ENCODE measurements at regions not wholly inside any gene's neighbourhood (a gene's known extent, or its start where the extent isn't known, plus 50 kb on each side); places are given as distances from the start of the nearest gene placed in this dataset.

- TF ChIP-seq EZH2 (IDR thresholded peaks at IDR 0.05) (no peak), POLR2AphosphoS5 (IDR thresholded peaks at IDR 0.05; ENCODE audit: borderline replicate concordance, low read depth, low read length) (no peak)
Observed at GRCh38 chr9:38276771-38277439, 115.6 kb upstream of the ALDH1B1 start.

All from SK-N-MC (cell line).